HEK293 (cell line): ENCODE measurements at regions not wholly inside any gene's neighbourhood (a gene's known extent, or its start where the extent isn't known, plus 50 kb on each side); places are given as distances from the start of the nearest gene placed in this dataset.
A peak's percentile ranks its signal among the peaks of the same experiment; 100 is the strongest.

Source experiments
- CTCF ChIA-PET: fragments of 350-600 bp; formaldehyde crosslinking; extraction: SDS; loops from one replicate; lab custom pipeline; 2021; ENCODE audit warnings: antibody characterized with exemption; lab: Yijun Ruan, JAX
- POLR2A ChIA-PET: fragments of 300-600 bp; formaldehyde crosslinking; extraction: SDS; loops from one replicate; lab custom pipeline; 2020; ENCODE audit warnings: antibody characterized with exemption, inconsistent platforms; lab: Yijun Ruan, JAX
- H3K27ac ChIP-seq: fragments of 200-500 bp; sonication (Bioruptor generic); 2 replicates; pipeline ENCODE4 v1.5.1; 2014; ENCODE audit warnings: low read depth, low read length, control low read depth, inconsistent platforms; ENCODE audit errors: extremely low read depth
- H3K36me3 ChIP-seq, 2 experiments: fragments of 200-500 bp in 1 of 2; sonication (Bioruptor generic) in 1 of 2; 1 replicate in 1 of 2; 2 replicates in 1 of 2; pipeline ENCODE4 v1.5.1; 2014 to 2017; ENCODE audit warnings: inconsistent platforms in 2 of 2, low read length in 2 of 2; ENCODE audit not compliant: control insufficient read depth in 2 of 2, insufficient read depth in 1 of 2
- H3K4me1 ChIP-seq: fragments of 200-500 bp; sonication (Bioruptor generic); 2 replicates; pipeline ENCODE4 v1.5.1; 2014; ENCODE audit warnings: mild to moderate bottlenecking, low read length, inconsistent platforms; ENCODE audit not compliant: control insufficient read depth, insufficient read depth
- H3K4me3 ChIP-seq: 2 replicates; pipeline ENCODE4 v1.5.1; 2011; ENCODE audit warnings: low read depth, mild to moderate bottlenecking, control low read depth, low read length, moderate library complexity
- H3K9me3 ChIP-seq: fragments of 200-500 bp; sonication (Bioruptor generic); 2 replicates; pipeline ENCODE4 v1.5.1; 2014; ENCODE audit warnings: low read depth, low read length, inconsistent platforms; ENCODE audit not compliant: control insufficient read depth, insufficient read depth
- EGR2 ChIP-seq: fragments of 450-650 bp; formaldehyde crosslinking; IDR thresholded peaks from 2 replicates; pipeline ENCODE4 v1.5.1; 2016; ENCODE audit warnings: low read depth, missing biosample characterization, missing genetic modification characterization
- INSM2 ChIP-seq: fragments of 450-650 bp; formaldehyde crosslinking; IDR thresholded peaks from 2 replicates; pipeline ENCODE4 v1.5.1; 2016; ENCODE audit warnings: missing biosample characterization, missing genetic modification characterization
- SP7 ChIP-seq: fragments of 450-650 bp; formaldehyde crosslinking; IDR thresholded peaks from 2 replicates; pipeline ENCODE4 v1.5.1; 2016; ENCODE audit warnings: missing biosample characterization, missing genetic modification characterization
- ZNF140 ChIP-seq: fragments of 450-650 bp; formaldehyde crosslinking; IDR thresholded peaks from 2 replicates; pipeline ENCODE4 v1.5.1; 2016; ENCODE audit warnings: missing biosample characterization, missing genetic modification characterization
- ZNF146 ChIP-seq: fragments of 450-650 bp; formaldehyde crosslinking; IDR thresholded peaks from 2 replicates; pipeline ENCODE4 v1.5.1; 2016; ENCODE audit warnings: missing biosample characterization, missing genetic modification characterization
- ZNF148 ChIP-seq: fragments of 450-650 bp; formaldehyde crosslinking; IDR thresholded peaks from 2 replicates; pipeline ENCODE4 v1.5.0; 2017; ENCODE audit warnings: missing biosample characterization, missing genetic modification characterization, borderline replicate concordance
- ZNF169 ChIP-seq: fragments of 450-650 bp; formaldehyde crosslinking; IDR thresholded peaks from 2 replicates; pipeline ENCODE4 v1.5.1; 2016; ENCODE audit warnings: missing biosample characterization, missing genetic modification characterization
- ZNF174 ChIP-seq: fragments of 450-650 bp; formaldehyde crosslinking; IDR thresholded peaks from 2 replicates; pipeline ENCODE4 v1.5.0; 2017; ENCODE audit warnings: missing biosample characterization, mild to moderate bottlenecking, missing genetic modification characterization
- ZNF19 ChIP-seq: fragments of 450-650 bp; formaldehyde crosslinking; IDR thresholded peaks from 2 replicates; pipeline ENCODE4; 2016; ENCODE audit warnings: missing biosample characterization, missing genetic modification characterization, low read depth
- ZNF239 ChIP-seq: fragments of 450-650 bp; formaldehyde crosslinking; IDR thresholded peaks from 2 replicates; pipeline ENCODE4 v1.5.1; 2016; ENCODE audit warnings: missing biosample characterization, missing genetic modification characterization
- ZNF335 ChIP-seq: fragments of 450-650 bp; formaldehyde crosslinking; conservative IDR thresholded peaks from 2 replicates; pipeline ENCODE4 v1.5.1; 2016; ENCODE audit warnings: missing biosample characterization, missing genetic modification characterization
- ZNF354C ChIP-seq: fragments of 450-650 bp; formaldehyde crosslinking; IDR thresholded peaks from 2 replicates; pipeline ENCODE4 v1.5.1; 2016; ENCODE audit warnings: missing biosample characterization, missing genetic modification characterization, low read depth, borderline replicate concordance
- ZNF48 ChIP-seq: fragments of 450-650 bp; formaldehyde crosslinking; IDR thresholded peaks from 2 replicates; pipeline ENCODE4 v1.5.1; 2016; ENCODE audit warnings: missing biosample characterization, missing genetic modification characterization
- ZNF580 ChIP-seq: fragments of 450-650 bp; formaldehyde crosslinking; IDR thresholded peaks from 2 replicates; pipeline ENCODE4 v1.5.1; 2016; ENCODE audit warnings: missing biosample characterization, missing genetic modification characterization
- ZNF664 ChIP-seq: fragments of 450-650 bp; formaldehyde crosslinking; IDR thresholded peaks from 2 replicates; pipeline ENCODE4 v1.5.1; 2016; ENCODE audit warnings: missing biosample characterization, missing genetic modification characterization
- ZNF792 ChIP-seq: fragments of 450-650 bp; formaldehyde crosslinking; IDR thresholded peaks from 2 replicates; pipeline ENCODE4 v1.5.1; 2016; ENCODE audit warnings: missing biosample characterization, missing genetic modification characterization

- no peak overlapping the region for H3K27ac ChIP-seq
- no peaks in the 10 kb centered on the region for H3K36me3 ChIP-seq
- no peak overlapping the region for H3K4me3 ChIP-seq
- no peaks in the 10 kb centered on the region for H3K4me1 ChIP-seq
- POLR2A ChIA-PET: no interaction called here
- H3K9me3 ChIP-seq: no peaks in the 10 kb centered on the region
- TF ChIP-seq ZNF239 (tag by site-specific recombination) (no peak), ZNF140 (tag by site-specific recombination) (peak; percentile 65; the same call in 1 of the 2 replicates), ZNF580 (tag by site-specific recombination) (0 out of 2 replicates have a peak, but pooled peaks have one; percentile 38), ZNF19 (tag by site-specific recombination) (no peak), ZNF146 (peak; percentile 85)
- CTCF ChIA-PET: no interaction called here
Measured at GRCh38 chr1:63014267-63014666, 230.3 kb downstream of the ATG4C start.

GRCh38 chr1:63022319-63022718, 238.4 kb downstream of the ATG4C start:
- ChIA-PET POLR2A (no interaction called here), CTCF (no interaction called here)
- Histone ChIP-seq H3K9me3 (no peaks in the 10 kb centered on the region; the same call in 1 of the 2 replicates), H3K4me3 (no peak overlapping the region), H3K4me1 (no peaks in the 10 kb centered on the region), H3K27ac (no peak overlapping the region), H3K36me3 (no peaks in the 10 kb centered on the region)
- TF ChIP-seq ZNF174 (tag by site-specific recombination): no peak

GRCh38 chr1:63023171-63023570, 239.2 kb downstream of the ATG4C start:
- POLR2A ChIA-PET: interaction anchor here (1.1 kb wide), 1 partner anchor 20 kb away, joined by 3 read pairs; no protein-coding TSS in a partner anchor
- Histone ChIP-seq H3K36me3 (no peaks in the 10 kb centered on the region), H3K4me1 (no peaks in the 10 kb centered on the region), H3K27ac (no peak overlapping the region)
- CTCF ChIA-PET: no interaction called here
- no peak for TF ChIP-seq ZNF792 (tag by site-specific recombination)
- no peak for TF ChIP-seq INSM2 (tag by site-specific recombination)
- no peak for TF ChIP-seq ZNF354C (tag by site-specific recombination)
- TF ChIP-seq ZNF169: no peak
- no peak for TF ChIP-seq ZNF148
- no peak for TF ChIP-seq EGR2
- TF ChIP-seq ZNF664 (tag by site-specific recombination): no peak
- no peak for TF ChIP-seq SP7 (tag by site-specific recombination)
- no peak for TF ChIP-seq ZNF335 (tag by site-specific recombination)
- TF ChIP-seq ZNF48: no peak
- TF ChIP-seq, all 188 proteins: peak for 0
- Histone ChIP-seq H3K4me3 (no peak overlapping the region), H3K9me3 (no peaks in the 10 kb centered on the region; the same call in 1 of the 2 replicates)
